GM18498 (cell line): ENCODE measurements at regions not wholly inside any gene's neighbourhood (a gene's known extent, or its start where the extent isn't known, plus 50 kb on each side); places are given as distances from the start of the nearest gene placed in this dataset.

Source experiments
- ATAC-seq: cut with Tn5 transposase; IDR thresholded peaks from one replicate; pipeline ENCODE4 v1.9.1; 2021; ENCODE audit warnings: mild to moderate bottlenecking, moderate library complexity; ENCODE audit not compliant: unreplicated experiment

GRCh38 chr2:59654710-59655109 lies 898.7 kb downstream of the BCL11A start:
- ATAC-seq: no peak

- no peak for ATAC-seq
These were observed 900.3 kb downstream of the BCL11A start for GRCh38 chr2:59653164-59653563.

- no peak for ATAC-seq
These were observed 922.7 kb downstream of the BCL11A start for GRCh38 chr2:59630789-59631188.

GRCh38 chr2:59627599-59627998 lies 925.9 kb downstream of the BCL11A start:
- ATAC-seq: no peak

GRCh38 chr2:59622599-59623308 lies 930.7 kb downstream of the BCL11A start:
- no peak for ATAC-seq

- ATAC-seq: no peak
These were observed 949.3 kb downstream of the BCL11A start for GRCh38 chr2:59604123-59604522.

- ATAC-seq: peak; percentile 66
These were observed 958.7 kb downstream of the BCL11A start for GRCh38 chr2:59594671-59595222.

- ATAC-seq: no peak
These were observed 962.7 kb downstream of the BCL11A start for GRCh38 chr2:59590798-59591197.

- ATAC-seq: no peak
These were observed 963.6 kb downstream of the BCL11A start for GRCh38 chr2:59589881-59590280.

GRCh38 chr2:59588286-59588685 lies 965.2 kb downstream of the BCL11A start:
- ATAC-seq: no peak

GRCh38 chr2:59586176-59586575 lies 967.3 kb downstream of the BCL11A start:
- ATAC-seq: no peak

- ATAC-seq: no peak
These were observed 967.8 kb downstream of the BCL11A start for GRCh38 chr2:59585655-59586054.

- ATAC-seq: no peak
These were observed 968.5 kb downstream of the BCL11A start for GRCh38 chr2:59584958-59585357.

- no peak for ATAC-seq
These were observed 970.2 kb downstream of the BCL11A start for GRCh38 chr2:59583173-59583765.

GRCh38 chr2:59578349-59578748 lies 975.1 kb downstream of the BCL11A start:
- no peak for ATAC-seq

GRCh38 chr2:59575191-59575590 lies 978.3 kb downstream of the BCL11A start:
- no peak for ATAC-seq

- no peak for ATAC-seq
These were observed 981.2 kb downstream of the BCL11A start for GRCh38 chr2:59572227-59572626.

- ATAC-seq: no peak
These were observed 982.6 kb downstream of the BCL11A start for GRCh38 chr2:59570818-59571217.

GRCh38 chr2:59569124-59569523 lies 984.3 kb downstream of the BCL11A start:
- ATAC-seq: no peak

GRCh38 chr2:59568461-59568860 lies 985.0 kb downstream of the BCL11A start:
- ATAC-seq: no peak

GRCh38 chr2:59567151-59567550 lies 986.3 kb downstream of the BCL11A start:
- ATAC-seq: no peak

GRCh38 chr2:59566739-59567138 lies 986.7 kb downstream of the BCL11A start:
- no peak for ATAC-seq
